HG03095 (cell line): ENCODE measurements at regions not wholly inside any gene's neighbourhood (a gene's known extent, or its start where the extent isn't known, plus 50 kb on each side); places are given as distances from the start of the nearest gene placed in this dataset.

ENCODE experiments used
- ATAC-seq: cut with Tn5 transposase; IDR thresholded peaks from one replicate; pipeline ENCODE4 v1.9.1; 2021; ENCODE audit warnings: moderate library complexity; ENCODE audit not compliant: unreplicated experiment

DNA sequence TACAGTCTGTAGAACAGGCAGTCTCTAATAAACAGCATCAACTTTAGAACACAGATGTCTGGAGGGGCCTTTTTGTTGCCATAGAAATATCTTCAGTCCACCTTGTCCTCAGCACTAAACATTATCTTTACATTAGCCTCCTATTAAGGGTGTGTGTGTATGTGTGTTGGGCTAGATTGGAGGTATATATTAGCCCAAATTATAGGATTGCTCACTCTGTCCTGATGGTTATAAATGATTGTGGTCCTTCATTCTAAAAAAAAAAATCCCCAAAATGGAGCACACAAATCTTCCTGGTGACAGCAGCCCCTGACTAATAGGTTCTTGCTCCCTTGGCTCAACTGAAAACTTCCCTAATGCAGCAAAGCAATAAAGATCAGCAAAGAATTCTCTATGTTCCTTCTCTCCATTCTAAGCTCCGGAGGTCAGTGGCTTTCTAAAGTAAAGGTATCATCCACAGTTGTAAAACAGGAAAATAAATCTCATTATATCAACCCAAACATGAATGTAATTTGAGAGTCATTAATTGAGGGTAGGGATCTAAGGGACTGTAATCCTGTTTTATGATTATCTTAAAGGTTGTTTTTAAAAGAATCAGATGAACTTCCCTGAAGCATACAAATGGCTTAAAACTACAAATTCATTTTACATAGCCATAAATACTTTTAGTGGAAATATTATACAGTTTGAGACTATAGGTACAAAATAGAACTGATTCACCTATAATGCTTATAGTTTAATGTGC, 232.7 kb downstream of the KLF12 start:
- no peak for ATAC-seq

DNA sequence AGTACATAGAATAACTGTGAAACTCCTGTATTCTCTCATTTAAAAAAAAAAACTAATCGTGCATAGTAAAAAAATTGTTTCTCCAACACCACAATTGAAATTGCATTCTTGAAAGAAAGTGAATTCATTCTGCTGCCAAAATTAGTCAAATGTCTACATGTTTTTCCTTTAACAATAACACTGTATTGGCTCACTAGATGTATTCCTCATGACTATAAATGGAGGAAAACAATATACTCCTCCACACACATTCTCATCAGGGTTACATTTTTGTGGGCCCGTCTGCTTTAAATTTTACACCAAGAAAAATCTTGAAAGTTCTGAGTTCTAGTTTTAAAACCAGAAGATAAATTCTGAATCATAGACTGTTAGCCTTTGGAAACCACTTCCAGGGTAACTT, 233.6 kb downstream of the KLF12 start:
- ATAC-seq = no peak

- ATAC-seq = no peak
Measured at GRCh38 chr13:73898899-73899298, 235.3 kb downstream of the KLF12 start.

GRCh38 chr13:73898276-73898675, 235.9 kb downstream of the KLF12 start:
- no peak for ATAC-seq

DNA sequence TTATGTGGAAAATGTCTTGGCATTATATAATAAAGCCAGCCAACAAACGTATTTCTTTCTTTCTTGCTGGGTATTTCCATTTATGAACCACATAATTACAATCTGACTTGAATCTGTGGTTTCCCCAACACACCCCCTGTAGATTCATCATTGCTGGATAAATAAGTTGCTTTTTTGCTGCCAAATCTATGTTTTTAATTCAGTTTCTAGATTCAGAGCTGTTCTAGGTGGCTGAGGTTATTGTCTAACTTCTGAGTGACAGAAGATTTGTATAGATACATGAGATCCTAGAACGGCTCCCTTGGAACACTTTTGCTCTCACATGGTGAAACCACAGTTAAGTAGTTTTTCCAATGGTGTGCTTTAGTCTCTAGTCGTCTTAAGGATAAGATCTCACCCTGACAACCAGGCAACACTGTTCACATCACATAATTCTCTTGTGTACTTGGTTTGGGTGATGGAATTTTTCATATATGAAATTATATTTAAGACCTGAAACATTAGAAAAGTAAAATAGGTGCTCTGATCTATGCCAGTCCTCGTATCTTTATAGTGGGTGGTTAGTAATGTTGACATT, 239.1 kb downstream of the KLF12 start:
- no peak for ATAC-seq

GRCh38 chr13:73893833-73894232, 240.4 kb downstream of the KLF12 start:
- ATAC-seq = no peak

GRCh38 chr13:73891805-73892204, 242.4 kb downstream of the KLF12 start:
- no peak for ATAC-seq

DNA sequence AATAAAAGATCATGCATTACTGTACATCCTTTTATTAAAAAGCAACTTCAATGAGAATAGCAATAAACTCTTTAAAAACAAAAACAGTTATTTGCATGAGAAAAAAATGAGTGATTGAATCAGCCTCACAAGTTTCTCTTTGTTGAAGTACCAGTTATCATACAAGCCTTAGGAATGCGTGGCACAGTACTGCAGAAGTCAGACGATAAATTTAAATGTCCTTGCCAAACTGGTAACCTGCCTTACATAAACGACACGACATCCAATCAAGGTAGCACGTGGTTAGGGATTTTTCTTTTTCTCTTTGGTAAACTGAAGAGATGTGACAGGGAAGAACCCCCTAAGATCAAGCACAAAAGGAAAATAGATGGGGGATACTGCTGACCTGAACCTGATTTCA, 251.0 kb downstream of the KLF12 start:
- no peak for ATAC-seq

GRCh38 chr13:73880365-73880764, 253.8 kb downstream of the KLF12 start:
- ATAC-seq = no peak

DNA sequence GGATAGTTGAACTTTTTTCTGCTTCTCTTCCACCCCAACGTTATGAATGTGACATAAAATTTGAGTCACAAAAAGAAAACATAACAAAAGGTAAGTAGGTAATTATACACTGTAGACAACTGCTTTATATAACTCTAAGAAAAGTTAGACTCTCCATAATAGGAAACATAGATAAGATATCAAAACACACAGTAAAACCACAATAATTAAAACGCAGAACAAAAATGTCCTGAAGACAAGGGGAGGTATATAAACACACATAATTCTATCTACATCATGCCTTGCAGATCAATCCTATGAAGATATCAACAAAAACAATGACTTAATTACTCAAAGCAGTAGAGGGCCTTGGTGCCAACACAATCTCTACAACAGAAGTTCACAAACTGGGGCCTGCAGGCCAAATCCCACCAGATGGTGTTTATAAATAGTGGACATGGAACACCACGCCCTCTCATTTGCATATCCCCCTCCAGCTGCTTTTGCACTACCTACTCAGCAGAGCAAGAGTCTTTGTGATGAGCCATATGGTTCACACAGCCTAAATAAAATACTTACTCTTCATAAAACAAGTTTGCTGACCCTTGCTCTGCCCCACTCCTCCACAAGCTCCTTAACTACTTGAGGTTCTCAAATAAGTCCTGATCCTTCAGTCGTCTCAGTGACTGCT, 254.7 kb downstream of the KLF12 start:
- ATAC-seq = no peak

GRCh38 chr13:73877399-73877798, 256.8 kb downstream of the KLF12 start:
- no peak for ATAC-seq

DNA sequence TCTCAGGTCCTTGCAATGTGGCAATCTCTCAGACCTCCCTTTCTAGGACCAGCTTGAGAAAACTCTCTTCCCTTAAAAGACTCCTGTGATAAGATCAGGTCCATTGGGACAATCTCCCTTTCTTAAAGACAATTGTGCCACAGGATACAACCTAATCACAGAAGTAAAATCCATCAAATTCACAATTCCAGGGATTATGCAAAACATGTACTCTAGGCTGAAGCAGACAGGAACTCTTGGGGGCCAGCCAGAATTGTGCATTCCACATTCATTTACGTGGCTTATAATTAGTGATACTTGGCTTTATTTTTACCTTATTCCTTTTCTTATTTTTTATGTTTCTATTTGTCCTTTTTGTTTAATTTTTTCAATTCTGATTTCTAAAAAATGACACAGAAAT, 257.9 kb downstream of the KLF12 start:
- ATAC-seq = no peak

GRCh38 chr13:73873940-73874830, 260.0 kb downstream of the KLF12 start:
- no peak for ATAC-seq

DNA sequence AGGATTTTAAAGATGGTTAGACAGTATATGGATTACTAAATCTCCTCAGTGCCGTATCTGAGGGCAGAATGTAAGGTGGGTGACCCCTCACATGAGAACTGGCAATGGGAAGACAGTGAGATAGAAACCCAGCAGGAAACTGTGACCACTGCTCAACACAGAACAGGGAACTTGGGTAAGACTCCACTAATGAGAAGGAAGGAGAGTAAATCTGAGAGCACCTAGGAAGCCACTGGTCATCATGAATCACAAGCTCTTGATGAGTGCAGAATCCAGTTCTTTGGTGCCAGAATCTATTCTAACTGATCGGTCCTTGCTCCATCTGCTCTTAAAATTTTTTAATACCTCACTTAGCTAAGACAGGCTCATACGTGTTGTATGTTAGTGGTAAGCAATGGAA, 261.8 kb downstream of the KLF12 start:
- no peak for ATAC-seq

DNA sequence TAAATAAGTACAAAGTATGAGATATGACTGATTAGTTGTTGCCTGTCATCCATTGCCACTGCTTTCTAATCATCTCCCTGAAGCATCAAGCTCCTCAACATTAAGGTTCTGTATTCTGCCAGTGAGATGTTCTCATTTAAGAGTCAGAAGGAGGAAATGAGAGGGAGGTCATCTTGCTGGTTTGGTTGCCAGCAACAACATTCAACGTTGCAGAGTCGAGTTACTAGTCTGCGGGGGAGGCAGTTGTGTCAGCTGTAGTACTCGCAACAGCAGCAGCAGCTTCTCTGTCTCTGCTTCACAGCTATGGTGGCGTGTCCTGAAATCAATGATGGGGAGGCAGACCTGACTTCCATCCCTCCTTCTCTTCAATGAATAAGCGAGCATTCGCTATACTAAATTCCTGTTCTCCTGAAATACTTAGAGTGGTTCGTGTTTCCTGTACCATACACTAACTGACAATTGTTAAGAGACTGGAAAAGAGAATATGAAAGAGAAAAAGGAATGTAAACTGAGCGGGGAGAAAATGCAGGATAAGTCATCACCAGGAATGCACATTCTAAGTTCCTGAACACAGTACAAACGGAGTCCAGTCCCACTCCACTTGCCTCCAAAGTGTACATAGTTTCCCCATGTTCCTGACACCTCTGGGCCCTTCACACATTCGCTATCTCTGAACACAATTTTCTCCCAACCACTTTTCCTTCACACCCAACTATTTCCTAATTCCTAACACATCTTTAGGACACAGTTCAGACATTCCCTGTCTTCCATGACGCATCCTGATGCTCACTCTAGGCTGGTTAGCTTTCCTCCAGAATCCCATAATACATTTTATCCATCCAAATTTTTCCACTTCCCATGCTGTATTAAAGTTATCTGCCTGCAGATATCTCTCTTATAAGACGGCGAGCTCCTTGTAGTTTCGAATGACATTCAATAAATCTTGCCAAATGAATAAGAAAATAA, 263.0 kb downstream of the KLF12 start:
- no peak for ATAC-seq

DNA sequence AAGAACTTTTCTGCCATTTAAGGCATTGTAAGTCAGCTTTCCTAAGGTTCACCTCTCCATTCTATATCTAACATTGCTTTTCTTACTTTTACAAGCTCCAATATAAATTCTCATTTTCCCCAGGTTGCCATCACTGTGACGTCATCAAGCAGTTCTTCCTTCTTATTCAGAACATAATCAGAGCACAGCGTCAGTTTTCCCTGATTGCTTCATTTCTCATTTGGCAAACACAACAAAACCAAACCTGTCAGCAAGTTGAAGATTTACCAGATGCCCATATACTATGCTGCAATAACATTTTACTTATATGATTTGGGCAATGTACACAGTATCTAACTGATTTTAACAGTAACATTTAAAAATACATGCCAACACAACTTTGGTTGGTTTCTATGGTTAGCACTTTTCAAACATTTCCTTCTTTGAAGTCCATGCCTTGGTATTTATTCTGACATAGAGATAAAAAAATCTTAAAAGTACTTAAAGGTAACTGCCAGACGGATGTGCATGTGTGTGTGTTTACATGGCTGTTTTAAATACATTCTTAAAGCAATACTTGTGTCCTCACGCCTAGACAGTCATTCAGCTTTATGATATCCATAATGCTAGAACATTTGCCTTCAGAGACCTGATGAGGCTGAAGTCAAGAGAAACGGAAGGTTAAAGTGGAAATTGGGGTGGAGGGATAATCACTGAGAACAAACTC, 264.0 kb downstream of the KLF12 start:
- ATAC-seq = no peak

GRCh38 chr13:73865027-73865426, 269.2 kb downstream of the KLF12 start:
- no peak for ATAC-seq

DNA sequence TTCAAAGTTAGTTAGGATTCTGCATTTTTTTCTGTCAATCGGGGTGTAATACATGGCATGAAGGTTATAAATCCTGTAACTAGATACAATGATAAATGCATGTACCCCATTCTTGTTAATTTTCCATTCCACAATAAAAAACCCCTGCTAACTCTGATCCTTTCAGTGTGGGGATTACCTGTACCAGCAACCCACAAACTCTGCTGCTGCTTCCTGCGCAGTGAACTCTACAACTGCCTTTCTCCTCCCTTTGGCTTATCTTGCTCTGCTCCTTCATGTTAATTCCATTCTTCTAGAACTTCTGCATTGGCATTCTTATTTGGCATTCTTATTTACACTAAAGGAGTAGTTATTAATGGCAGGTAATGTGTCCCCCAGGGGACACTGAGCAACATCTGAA, 273.1 kb downstream of the KLF12 start:
- no peak for ATAC-seq

DNA sequence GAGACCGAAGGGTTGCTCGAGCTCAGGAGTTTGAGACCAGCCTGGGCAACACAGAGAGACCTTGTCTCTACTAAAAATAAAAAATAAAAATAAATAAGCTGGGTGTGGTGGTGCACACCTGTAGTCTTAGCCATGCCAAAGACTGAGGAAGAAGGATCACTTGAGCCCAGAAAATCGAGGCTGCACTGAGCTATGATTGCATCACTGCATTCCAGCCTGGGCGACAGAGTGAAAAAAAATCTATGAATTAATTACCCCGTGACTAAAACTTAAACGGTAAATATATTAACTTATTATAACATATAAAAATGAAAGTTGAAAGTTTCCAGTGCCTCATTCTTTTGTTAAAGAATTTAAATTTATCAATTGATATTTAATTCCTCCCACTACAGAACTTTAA, 273.7 kb downstream of the KLF12 start:
- ATAC-seq = no peak

GRCh38 chr13:73859841-73860240, 274.4 kb downstream of the KLF12 start:
- ATAC-seq = no peak
